Endothelial cell of umbilical vein (primary cell): ENCODE measurements at regions not wholly inside any gene's neighbourhood (a gene's known extent, or its start where the extent isn't known, plus 50 kb on each side); places are given as distances from the start of the nearest gene placed in this dataset.

Source experiments
- CTCF ChIP-seq, 2 donors: IDR thresholded peaks; 1 replicate in 1 of 2; 2 replicates in 1 of 2; pipeline ENCODE4 v1.5.1; 2011; ENCODE audit warnings: low read length in 2 of 2, mild to moderate bottlenecking in 2 of 2, moderate library complexity in 2 of 2, control low read depth in 1 of 2, inconsistent platforms in 1 of 2, low read depth in 1 of 2; ENCODE audit not compliant: insufficient read depth in 1 of 2; ENCODE audit errors: extremely low read depth in 1 of 2
- EZH2 ChIP-seq: IDR thresholded peaks from 2 replicates; pipeline ENCODE4 v1.6.1; 2012; ENCODE audit warnings: borderline replicate concordance, low read depth, mild to moderate bottlenecking, moderate library complexity, low read length, inconsistent platforms; ENCODE audit not compliant: severe bottlenecking
- JUN ChIP-seq: IDR thresholded peaks from 2 replicates; pipeline ENCODE4 v1.6.1; 2011; ENCODE audit warnings: borderline replicate concordance, low read depth; ENCODE audit not compliant: insufficient read length, insufficient read depth
- MYC ChIP-seq: IDR thresholded peaks from one replicate; pipeline ENCODE4 v1.6.1; 2011; ENCODE audit warnings: mild to moderate bottlenecking, low read depth, low read length
- POLR2A ChIP-seq: IDR thresholded peaks from 2 replicates; pipeline ENCODE4 v1.6.1; 2012; ENCODE audit warnings: low read depth, mild to moderate bottlenecking, control low read depth, low read length
- POLR2AphosphoS5 ChIP-seq: IDR thresholded peaks from 2 replicates; pipeline ENCODE4 v1.6.1; 2012; ENCODE audit warnings: low read depth, mild to moderate bottlenecking, control low read depth, low read length, moderate library complexity; ENCODE audit not compliant: insufficient read depth
- TF ChIP-seq, protein P1 (sequence below): IDR thresholded peaks from 2 replicates; pipeline ENCODE4 v1.6.1; 2011; ENCODE audit not compliant: insufficient read depth, insufficient read length

GRCh38 chr1:103180660-103181059 lies 72.3 kb upstream of the COL11A1 start:
- no peak for TF ChIP-seq EZH2
- no peak for TF ChIP-seq CTCF (IDR thresholded peaks at IDR 0.05; ENCODE audit: extremely low read depth in 1 of 2, insufficient read depth in 1 of 2, low read depth in 1 of 2, low read length in 2 of 2)
- TF ChIP-seq POLR2AphosphoS5: no peak
- TF ChIP-seq POLR2A: no peak
- no peak for TF ChIP-seq JUN
- TF ChIP-seq, protein P1, sequence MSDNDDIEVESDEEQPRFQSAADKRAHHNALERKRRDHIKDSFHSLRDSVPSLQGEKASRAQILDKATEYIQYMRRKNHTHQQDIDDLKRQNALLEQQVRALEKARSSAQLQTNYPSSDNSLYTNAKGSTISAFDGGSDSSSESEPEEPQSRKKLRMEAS: no peak
- TF ChIP-seq MYC: no peak
